Ovary (tissue), 3 donors: ENCODE measurements at regions not wholly inside any gene's neighbourhood (a gene's known extent, or its start where the extent isn't known, plus 50 kb on each side); places are given as distances from the start of the nearest gene placed in this dataset.

Source experiments
- POLR2A ChIP-seq: fragments of 450-650 bp; IDR thresholded peaks from one replicate; pipeline ENCODE4 v1.6.1; 2017; ENCODE audit warnings: antibody characterized with exemption, mild to moderate bottlenecking, moderate library complexity
- TF ChIP-seq, protein P1 (sequence below), 3 donors: fragments of 450-650 bp in 2 of 3; fragments of 200-600 bp in 1 of 3; IDR thresholded peaks; one replicate each; pipeline versions ENCODE4 v1.5.1 to v1.8.0; 2016 to 2022; ENCODE audit warnings: antibody characterized with exemption in 3 of 3, mild to moderate bottlenecking in 1 of 3
- donor health status: DM: no; HTN: no; CAD: no.

- TF ChIP-seq, protein P1, sequence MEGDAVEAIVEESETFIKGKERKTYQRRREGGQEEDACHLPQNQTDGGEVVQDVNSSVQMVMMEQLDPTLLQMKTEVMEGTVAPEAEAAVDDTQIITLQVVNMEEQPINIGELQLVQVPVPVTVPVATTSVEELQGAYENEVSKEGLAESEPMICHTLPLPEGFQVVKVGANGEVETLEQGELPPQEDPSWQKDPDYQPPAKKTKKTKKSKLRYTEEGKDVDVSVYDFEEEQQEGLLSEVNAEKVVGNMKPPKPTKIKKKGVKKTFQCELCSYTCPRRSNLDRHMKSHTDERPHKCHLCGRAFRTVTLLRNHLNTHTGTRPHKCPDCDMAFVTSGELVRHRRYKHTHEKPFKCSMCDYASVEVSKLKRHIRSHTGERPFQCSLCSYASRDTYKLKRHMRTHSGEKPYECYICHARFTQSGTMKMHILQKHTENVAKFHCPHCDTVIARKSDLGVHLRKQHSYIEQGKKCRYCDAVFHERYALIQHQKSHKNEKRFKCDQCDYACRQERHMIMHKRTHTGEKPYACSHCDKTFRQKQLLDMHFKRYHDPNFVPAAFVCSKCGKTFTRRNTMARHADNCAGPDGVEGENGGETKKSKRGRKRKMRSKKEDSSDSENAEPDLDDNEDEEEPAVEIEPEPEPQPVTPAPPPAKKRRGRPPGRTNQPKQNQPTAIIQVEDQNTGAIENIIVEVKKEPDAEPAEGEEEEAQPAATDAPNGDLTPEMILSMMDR (IDR thresholded peaks at IDR 0.05) = no peak
- TF ChIP-seq POLR2A = no peak
Observed at GRCh38 chr9:90062982-90063381, 458.2 kb downstream of the GADD45G start.
